Loucy (cell line): ENCODE measurements at regions not wholly inside any gene's neighbourhood (a gene's known extent, or its start where the extent isn't known, plus 50 kb on each side); places are given as distances from the start of the nearest gene placed in this dataset.

Experiments
- EZH2phosphoT487 ChIP-seq: fragments of 200-600 bp; IDR thresholded peaks from 2 replicates; pipeline ENCODE4 v1.6.1; 2018; ENCODE audit warnings: antibody characterized with exemption, mild to moderate bottlenecking, moderate library complexity, borderline replicate concordance
- TF ChIP-seq, protein P1 (sequence below): fragments of 200-600 bp; sonication (generic); conservative IDR thresholded peaks from 2 replicates; pipeline ENCODE4 v1.5.1; 2014; ENCODE audit warnings: mild to moderate bottlenecking, antibody characterized with exemption, low read length

DNA sequence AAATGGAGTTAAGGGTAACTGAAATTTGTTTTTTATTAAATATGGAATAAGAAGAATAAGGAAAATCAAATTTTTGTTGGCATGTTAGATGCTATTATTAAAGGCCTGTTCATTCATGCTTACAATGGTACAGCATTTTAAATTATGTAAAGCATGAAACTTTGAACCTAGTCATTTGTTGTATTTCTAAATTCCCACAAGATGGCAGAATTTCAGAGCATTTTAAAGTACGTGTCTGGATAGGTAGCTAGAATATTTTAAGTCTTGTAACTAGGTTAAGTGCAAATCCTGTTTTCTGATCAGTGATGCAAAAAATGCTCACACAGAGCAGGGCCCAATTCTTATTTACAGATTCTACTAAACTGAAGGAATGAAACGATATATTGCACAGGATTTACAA, 585.6 kb upstream of the MIS18BP1 start:
- TF ChIP-seq, protein P1, sequence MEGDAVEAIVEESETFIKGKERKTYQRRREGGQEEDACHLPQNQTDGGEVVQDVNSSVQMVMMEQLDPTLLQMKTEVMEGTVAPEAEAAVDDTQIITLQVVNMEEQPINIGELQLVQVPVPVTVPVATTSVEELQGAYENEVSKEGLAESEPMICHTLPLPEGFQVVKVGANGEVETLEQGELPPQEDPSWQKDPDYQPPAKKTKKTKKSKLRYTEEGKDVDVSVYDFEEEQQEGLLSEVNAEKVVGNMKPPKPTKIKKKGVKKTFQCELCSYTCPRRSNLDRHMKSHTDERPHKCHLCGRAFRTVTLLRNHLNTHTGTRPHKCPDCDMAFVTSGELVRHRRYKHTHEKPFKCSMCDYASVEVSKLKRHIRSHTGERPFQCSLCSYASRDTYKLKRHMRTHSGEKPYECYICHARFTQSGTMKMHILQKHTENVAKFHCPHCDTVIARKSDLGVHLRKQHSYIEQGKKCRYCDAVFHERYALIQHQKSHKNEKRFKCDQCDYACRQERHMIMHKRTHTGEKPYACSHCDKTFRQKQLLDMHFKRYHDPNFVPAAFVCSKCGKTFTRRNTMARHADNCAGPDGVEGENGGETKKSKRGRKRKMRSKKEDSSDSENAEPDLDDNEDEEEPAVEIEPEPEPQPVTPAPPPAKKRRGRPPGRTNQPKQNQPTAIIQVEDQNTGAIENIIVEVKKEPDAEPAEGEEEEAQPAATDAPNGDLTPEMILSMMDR, result peak; percentile 48
- TF ChIP-seq EZH2phosphoT487, result no peak
